ENCODE measurements at regions not wholly inside any gene's neighbourhood (a gene's known extent, or its start where the extent isn't known, plus 50 kb on each side); places are given as distances from the start of the nearest gene placed in this dataset.

DNA sequence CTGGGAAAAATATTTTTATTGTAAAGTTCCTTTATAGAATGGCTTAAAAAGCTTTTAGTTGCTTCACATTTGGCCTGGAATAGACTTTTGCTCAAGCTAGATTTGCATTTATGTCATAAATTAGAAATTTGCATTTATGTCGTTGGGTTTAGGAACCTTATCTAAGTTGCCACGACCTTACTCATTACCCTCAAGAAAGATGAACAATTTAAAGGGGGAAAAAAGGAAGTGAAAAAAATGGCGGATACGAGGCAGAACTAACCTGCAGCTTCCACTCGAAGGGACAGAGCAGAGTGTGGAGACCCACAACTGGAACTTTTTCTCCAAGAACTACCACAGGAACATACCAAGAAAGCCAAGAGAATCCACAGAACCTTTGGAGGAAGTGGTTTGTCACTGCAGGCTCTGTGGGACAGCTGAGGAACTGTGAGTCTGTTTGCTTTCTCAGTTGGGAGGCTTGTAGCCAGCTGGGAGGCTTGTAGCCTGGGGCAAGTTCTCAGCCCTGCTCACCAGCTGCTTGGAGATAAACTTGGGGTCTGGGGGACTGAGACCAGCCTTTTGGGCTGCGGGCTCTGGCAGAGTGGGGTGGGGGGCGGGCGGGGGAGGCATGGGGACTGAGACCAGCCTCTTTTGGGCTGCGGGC, 349.9 kb upstream of the MEIS1 start:
- no peak for DNase-seq

DNA sequence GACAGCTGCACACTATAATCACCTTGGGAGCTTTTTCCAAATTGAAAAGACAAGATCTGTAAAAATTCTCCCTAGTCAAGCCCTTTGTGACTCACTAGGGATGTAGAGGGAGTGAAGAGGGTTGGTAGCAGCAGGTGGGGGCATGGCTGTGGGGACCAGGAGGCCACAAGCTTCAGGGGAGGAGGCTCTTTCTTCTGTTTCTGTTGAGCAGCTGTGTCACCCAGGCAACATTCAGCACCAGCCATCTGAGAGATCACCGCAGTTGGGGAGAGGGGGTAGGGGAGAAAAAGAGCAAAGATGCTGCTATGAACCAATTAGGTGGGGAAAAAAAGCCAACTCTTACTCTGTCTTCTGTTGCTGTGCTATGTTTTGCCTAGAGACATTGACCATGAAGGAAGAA, 352.3 kb upstream of the MEIS1 start:
- DNase-seq: no peak

DNA sequence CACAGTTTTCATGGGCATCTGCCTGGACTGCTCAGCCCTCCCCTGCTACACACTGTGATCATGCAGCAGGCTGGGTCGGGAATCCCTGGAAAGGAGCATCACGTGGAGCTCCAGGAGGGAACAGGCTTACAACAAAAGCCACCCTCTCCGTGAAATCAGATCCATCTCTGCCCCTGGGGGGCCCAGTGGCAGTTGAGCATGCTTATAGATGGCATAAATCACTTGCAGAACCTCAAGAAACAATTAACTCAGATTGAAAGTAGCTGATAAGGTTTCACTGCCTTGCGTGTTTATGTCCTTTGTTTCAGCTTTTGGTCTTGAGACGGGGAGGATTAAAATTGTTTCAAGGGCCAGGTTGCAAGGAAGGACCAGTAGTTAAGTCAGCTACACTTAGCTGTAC, 354.8 kb upstream of the MEIS1 start:
- DNase-seq: no peak

DNA sequence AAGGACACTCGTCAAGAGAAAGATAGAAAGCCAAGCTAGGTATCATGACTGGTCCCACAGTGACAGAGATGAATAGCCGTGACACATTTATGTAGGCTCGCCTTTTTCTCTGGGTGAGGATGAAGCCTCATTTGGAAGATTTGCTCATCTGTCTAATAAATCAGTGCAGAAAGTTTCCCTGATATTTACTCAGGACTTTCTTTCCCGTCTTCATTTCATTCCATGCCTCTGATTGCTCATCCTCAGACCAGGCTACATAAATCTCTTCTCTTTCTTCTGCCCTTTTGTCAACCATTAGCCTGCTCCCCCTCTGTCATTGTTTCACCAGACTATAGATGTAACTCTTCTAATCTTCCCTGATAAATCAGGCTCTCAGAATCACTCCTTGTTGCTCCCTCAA, 361.8 kb upstream of the MEIS1 start:
- DNase-seq: no peak

DNA sequence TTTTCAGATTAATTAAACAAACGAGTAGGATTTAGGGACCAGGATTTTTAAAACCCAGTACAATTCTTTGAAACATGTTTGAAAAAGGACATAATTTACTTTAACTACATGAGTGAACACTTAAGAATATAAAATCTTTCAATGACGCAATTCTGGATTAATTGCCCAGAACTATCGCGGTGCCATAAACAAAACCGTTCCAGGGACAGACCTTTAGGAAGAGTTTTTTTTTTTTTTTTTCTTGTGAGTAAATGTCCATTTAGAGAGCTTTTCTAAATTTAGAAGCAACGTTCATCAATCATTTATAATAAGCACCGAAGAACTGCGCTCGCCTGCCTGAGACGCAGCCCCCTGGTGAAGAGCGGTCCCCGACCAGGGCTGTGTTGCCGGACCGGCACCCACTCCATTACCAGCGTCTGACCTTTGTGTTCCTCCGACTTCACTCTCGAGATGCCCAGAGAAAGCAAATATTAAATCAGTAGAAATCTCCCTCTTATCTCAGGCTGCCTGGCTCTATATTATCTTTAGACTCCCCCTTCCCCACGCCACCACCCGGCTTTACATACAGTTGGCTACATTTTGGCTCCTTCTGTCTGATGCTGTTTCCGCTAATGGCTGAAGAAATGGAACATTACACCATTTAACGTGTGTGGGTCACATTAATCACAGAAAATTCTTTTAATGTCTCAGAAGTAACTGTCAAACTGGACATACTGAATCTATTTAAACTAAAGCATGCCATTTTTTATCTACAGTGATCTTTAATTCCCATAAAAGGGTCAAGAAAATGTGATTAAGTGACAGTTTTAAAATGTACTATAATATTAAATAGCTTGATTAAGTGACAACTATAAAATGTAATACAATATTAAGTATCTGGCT, 364.0 kb upstream of the MEIS1 start:
- DNase-seq: no peak

DNA sequence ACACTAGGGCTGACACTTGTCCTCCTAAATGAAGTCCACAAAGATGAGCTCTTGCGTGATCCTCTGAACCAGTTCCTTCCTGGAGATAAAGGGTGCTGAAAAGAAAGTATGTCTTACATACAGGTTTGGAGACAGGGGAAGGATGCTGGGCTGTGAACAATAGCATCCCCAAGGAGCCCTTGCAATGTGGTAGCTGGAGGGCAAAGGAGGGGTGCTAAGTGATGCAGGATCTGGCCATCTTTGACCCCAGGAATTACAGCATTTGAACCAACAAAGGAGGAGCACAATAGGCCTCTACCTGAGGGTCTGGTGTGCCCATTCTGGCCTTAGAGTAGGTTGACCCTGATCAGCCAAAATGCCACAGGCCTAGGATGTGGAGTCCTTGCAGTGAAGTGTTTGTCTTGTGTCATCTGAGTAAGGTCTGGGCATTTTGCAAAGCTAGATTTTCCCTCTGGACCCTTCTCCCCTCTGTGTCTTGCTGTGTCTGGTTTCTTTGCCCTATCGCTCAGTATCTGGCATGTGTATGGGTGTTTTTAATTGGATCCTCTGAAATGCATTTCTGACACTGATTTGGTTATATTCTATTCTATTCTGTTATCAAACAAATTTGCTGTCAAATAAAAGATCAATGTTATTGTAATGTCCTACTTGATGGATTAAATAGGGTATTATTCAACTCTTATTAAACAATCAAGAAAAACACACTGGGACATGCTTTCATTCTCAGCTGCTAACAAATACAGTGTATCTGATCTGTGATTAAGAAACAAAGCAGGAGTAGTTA, 364.8 kb upstream of the MEIS1 start:
- no peak for DNase-seq

DNA sequence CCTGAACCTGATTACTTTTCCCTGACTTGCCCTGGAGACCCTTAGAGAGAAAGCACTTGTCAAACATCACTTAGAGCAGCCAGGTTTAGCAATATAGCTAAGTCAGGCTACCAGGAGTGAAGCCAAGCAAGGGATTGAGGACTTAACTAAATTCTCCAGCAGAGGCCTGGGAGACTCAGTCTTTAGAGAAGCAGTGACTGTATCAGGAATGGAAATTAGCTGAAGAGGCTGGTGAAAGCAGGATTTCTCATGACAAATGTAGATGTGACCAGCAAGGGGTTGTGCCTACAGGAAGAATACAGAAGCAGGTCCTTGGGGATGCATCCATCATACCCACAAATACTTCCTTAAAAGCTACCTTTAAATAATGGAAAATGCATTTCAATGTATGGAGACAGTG, 368.9 kb upstream of the MEIS1 start:
- no peak for DNase-seq

DNA sequence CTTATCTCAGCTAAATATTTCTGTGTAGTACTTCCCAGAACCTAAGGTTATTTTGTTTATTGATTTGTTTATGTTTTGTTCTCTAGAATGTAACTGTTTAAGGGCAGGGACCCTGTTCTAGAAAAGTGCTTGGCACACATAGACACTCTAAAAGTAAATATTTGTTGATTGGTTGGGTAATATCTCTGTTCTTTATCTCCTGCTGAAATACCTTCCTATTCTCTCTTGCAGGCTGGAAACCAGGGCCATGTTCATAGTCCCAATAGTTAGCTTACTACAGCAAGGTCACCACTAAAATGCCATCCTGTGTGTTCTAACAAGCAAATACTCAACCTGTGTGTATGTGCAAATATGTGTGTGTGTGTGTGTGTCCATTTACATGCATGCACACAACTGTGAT, 375.6 kb upstream of the MEIS1 start:
- DNase-seq: no peak

DNA sequence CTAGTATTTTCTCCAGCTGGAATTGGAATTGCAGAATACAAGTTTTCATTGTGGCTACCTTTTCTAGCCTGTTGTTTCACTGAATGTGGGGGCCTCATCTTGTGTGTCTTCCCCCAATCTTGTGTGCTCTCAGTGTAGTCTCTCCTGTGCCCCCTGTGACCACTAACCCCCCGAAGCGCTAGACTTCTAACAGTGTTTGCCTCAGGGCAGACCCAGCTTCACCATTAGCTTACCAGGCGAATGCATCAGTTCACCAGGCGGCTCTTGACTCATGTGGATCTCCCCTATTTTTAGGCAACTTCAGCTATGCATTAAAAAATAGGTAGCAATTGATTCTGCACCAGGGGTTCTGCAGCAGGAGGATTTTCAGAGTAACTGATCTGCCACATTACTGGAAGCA, 376.2 kb upstream of the MEIS1 start:
- no peak for DNase-seq

DNA sequence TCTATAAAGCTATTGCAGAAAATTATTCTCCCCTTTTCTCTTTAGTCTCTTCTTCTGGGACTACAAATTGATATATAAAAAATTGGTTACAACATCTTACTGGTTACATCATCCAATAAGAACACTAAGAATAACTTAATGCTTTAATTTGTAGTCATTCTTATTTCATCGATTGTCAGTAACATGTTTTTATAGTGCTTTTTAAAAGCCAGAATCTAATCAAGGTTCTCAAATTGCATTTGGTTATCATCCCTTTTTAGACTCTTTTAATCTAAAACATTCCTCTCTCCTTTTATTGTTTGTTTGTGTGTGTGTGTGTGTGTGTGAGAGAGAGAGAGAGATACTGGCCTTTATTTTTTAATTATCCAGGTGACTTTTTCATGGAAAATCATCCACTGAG, 377.1 kb upstream of the MEIS1 start:
- DNase-seq: no peak

DNA sequence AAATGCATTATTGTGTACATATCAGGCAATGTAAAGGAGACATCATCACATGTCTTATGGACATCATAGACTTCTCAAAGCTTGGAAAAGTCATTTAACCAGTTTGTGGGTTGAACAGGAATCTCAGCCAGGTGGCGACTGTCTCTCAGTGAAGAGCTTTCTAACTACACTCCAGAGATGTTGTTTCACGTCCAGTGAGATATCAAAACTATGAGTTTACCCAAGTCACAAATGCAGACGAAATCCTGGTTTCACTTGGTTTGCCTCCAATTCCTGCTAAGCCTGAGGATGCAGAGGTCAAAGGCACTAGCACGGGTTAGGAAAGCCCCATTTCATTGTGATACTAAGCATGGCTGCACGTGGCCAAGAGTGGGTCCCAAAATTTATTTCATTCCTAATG, 384.5 kb upstream of the MEIS1 start:
- DNase-seq: no peak

DNA sequence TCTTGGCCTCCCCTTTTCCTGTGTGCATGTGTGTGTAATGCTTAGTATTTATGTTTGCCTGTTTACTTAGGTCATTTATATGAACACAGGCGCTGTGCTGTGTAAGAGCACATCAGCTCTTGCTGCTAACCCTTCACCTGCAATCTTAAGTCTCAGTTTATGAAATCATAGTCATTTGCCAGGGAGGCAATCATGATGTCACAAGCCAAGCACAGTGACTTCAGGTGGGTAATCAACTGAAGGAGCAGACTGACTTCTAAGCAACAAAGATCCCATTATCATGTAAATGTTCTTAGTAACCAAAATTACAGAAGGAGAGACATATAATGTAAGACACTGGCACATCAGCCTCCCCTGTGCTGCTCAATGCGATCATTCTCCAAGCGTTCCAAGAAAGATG, 386.3 kb upstream of the MEIS1 start:
- no peak for DNase-seq

DNA sequence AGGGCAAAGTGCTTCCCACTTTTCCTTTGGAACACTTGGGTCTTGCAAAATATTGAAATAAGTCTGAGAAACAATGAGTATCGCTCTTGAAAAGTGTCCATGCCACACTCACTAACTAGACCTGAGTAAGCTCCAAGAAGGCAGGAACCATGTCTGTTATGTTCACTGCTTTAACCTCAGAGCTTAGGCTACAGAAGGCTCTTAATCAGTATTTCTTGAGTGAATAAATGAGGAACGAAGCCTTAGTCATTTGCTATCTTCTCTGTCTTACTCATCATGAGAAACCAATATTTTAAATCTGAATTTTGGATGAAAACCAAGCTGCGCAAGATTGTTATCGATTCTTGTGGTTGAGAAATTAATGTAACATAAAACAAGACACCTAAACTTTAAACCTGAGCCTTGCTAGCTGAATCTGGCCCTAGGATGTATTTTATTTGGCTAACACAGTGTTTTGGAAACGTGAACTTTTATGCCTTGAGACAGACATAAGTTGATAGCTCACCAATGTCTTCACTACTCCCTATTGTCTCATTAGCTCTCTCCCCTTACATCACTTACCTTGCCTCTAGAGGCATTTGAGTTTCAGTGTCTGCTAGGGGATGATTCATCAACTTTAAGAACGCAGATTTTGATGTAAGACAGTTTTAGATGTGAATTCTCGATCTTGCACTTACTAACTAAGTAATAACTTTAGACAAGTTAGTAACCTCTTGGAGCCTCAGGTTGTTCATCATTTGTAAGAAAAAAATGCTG, 392.8 kb upstream of the MEIS1 start:
- no peak for DNase-seq

DNA sequence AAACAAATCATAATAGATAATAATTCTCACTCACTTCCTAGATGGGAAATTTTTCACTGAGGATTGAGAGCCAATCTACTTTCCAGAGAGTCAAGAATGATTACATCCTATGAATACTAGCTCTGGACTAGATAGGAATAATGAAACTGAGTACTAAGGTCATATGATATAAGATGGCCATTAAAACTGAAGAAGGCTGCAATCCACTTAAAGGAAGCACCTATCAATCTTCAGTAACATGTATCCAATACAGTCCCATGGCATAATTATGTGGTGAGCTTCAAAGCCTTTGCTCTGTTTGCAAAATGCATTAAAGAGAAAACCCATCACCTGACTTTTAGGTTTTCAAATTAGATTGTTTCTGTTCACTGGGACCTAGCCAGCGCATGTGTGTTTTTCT, 398.0 kb upstream of the MEIS1 start:
- DNase-seq: no peak

DNA sequence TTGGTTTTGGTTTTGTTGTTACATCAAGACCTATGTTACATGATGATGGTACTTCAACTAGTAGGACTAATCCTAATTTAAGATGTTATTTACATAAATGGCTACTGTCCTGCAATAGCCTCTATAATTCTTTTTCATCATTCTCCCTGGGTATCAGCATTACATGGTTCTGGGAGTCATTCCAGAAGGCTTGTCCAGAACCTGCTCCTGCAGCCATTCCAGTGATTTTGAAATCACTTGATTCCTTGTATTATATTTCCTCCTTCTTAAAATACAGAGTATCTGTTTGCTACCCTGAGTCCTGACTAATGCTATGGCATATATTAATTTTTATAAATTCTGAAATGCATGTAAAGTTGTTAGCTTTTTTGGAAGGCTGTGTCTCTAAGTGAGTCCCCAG, 400.5 kb upstream of the MEIS1 start:
- DNase-seq: no peak

DNA sequence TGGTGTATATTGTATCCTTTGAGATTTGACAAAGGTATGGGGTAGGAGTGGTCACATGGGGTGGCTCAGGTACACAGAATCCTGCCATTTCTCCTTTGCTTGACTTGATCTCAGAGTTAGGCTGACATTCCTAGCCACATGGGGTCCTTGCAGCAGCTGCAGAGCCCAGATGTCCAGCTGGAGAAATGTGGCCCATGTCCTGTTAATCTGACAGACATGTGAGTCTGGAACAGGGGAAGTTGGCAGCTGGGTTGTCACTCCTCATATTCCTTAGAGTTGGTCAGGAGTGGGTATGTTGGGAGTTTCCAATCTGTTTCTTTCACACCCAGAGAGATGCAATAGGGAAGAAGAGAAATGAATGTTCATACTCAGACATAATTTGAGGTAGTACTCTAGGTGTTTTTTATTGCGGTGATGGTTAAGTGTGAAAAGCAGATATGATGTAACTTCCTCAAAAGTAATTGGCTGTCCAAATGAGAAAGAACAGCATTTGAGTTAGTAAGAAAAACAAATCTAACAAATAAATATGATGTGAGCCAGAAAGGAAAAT, 402.6 kb upstream of the MEIS1 start:
- DNase-seq: no peak

DNA sequence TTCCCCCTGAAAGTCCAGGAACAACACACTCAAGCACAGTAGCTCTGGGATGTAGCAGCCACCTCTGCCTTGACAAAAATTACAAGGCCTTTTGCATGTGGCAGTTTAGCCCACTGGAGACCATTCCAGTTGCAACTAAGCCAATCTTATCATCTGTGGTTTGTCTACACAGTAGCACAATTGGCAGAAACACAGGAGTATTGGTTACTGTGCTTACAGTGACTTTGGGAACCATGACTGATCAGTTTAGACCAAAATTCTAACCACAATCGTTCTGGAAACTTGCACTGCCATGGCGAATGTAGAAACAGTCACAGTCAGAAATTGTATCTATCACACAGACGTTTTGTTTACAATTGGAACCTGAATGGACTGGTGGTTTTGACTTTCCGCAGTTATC, 403.7 kb upstream of the MEIS1 start:
- no peak for DNase-seq

DNA sequence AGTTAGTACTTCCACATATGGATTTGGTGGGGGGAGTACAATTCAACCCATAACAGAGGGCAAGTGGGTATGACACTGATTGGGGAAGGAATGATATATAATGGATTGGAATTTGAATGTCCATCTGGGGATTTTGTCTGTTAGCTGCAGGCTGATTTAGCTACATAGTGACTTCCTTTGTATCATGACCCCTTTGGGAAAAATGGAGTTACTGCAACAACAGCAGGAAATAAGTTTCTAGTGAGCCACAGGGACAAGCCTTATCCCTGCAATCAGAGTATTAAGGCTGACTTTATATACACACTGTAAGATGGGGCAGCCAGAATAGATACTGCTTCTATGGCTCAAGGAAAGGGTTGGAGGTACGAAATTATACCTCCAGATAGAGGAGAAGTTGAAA, 404.4 kb upstream of the MEIS1 start:
- no peak for DNase-seq

DNA sequence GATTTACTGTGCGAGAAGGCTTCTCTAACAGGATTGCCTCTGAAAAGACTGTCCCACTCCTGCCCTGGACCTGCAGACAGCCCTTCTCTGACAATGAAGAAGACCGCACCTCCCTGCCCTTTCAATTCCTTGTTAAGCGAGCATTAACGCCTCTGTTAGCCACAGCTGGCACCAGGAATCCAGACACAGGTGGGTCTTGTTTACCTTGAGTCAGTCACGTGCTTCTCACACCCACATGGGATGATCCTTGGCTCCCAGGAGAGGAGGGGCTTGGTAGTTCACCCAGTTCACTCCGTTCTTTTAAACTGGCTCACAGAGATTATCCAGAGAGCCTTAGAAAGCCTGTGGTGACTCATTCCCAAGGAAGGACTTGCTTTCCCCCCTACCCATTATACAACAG, 410.5 kb upstream of the MEIS1 start:
- DNase-seq: no peak

DNA sequence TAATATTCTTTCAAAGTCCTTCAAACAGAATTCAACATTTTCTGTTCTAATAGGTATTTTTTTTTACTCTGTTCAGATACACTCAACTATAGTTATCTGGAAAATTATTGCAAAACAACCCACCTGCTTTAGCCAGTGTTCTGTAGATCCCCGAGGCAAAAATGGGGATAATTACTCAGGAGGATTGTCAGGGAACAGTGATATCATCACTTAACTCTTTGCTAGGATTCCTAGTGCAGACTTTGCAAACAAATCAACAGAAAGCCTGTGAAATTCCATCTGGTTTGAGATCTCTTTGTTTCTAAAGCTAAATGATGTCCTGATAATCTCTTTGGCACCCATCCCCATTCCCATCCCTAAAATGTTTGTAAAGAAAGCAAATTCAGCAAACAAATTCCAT, 413.6 kb upstream of the MEIS1 start:
- DNase-seq: no peak

DNA sequence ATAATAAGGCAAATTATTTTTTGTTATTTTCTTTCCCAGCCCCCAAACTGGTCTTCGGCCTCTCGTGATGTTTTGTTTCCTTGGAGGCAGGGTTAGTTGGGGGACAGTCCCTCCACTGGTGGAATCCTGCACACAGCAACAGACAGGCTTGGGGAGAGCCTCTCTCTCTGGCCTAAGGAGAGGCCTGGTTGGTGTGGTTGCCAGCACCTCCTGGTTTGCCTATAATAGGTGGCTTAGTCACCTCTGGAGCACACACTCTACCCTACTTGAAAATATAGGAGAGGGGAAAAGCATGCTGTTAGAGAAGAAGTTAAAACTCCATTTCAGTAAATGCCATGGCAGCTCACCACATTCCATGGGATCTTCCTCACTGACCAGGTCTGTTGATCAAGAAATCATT, 417.2 kb upstream of the MEIS1 start:
- no peak for DNase-seq

DNA sequence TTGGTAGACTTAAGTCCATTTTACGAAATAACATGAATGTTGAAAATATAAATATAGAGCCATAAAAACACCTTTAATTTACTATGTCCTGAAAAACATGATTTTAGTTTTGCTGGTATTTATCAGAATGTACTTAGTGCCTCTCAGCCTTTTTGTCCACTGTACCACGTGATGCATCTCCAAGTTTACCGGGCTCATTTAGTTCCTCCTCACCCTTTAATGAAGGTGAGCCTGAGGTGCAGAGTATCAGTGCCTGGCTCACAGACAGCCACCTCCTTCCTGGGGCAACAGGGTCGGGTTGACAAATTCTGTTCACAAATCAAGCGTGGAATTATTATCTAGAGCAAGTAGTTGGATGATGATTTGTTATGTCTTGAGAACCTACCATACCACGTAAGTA, 420.5 kb upstream of the MEIS1 start:
- no peak for DNase-seq

DNA sequence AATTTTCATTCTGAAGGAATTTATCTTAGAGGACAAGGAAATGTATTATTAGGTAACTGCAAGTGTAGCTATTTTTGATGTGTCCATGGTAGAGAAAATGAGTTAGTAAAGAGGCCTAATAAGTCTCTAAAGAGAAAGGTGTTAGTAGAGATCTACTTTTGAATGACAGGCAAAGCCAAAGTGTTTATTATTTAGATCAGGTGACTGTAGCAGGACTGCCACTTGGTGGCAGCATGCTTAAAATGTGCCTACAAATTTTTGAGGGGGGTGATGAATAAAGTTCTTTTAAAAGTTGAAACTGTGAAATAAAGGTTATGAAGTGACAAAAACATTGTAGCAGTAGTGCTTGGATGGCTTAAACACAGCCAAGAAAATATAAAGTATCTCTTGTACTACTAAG, 421.5 kb upstream of the MEIS1 start:
- DNase-seq: no peak
